ENCODE measurements at regions not wholly inside any gene's neighbourhood (a gene's known extent, or its start where the extent isn't known, plus 50 kb on each side); places are given as distances from the start of the nearest gene placed in this dataset.

GRCh38 chr13:94784066-94784465 lies 71.7 kb upstream of the SOX21 start:
- Histone ChIP-seq H3K27ac (no peak overlapping the region), H3K4me1 (no peaks in the 10 kb centered on the region), H3K9me3 (no peaks in the 10 kb centered on the region), H3K27me3 (no peaks in the 10 kb centered on the region), H3K4me3 (no peak overlapping the region), H3K36me3 (ENCODE audit: low read depth, missing control alignments) (no peaks in the 10 kb centered on the region)
- intact Hi-C loops (cut with DNase I; ENCODE audit: low total_unique reads), result no loop called here
- WGBS, 2 donors, result 73 to 82% methylated on average over 6 of the region's 6 CpGs
- DNase-seq, result no peak
- TF ChIP-seq CTCF (IDR thresholded peaks at IDR 0.05) (no peak), POLR2A (IDR thresholded peaks at IDR 0.05) (no peak)

- 90 to 100% methylated on average over 3 of the region's 3 CpGs for WGBS, 2 donors
- Histone ChIP-seq H3K4me1 (no peaks in the 10 kb centered on the region), H3K4me3 (no peak overlapping the region), H3K27ac (no peak overlapping the region), H3K36me3 (ENCODE audit: low read depth, missing control alignments) (no peaks in the 10 kb centered on the region), H3K27me3 (no peaks in the 10 kb centered on the region), H3K9me3 (no peaks in the 10 kb centered on the region)
- DNase-seq, result no peak
- TF ChIP-seq POLR2A (IDR thresholded peaks at IDR 0.05) (no peak), CTCF (IDR thresholded peaks at IDR 0.05) (no peak)
- intact Hi-C loops (cut with DNase I; ENCODE audit: low total_unique reads), result no loop called here
These were observed 71.1 kb upstream of the SOX21 start for GRCh38 chr13:94783489-94783888.

- Histone ChIP-seq H3K27me3 (no peaks in the 10 kb centered on the region), H3K9me3 (no peaks in the 10 kb centered on the region), H3K36me3 (ENCODE audit: low read depth, missing control alignments) (no peaks in the 10 kb centered on the region), H3K27ac (no peak overlapping the region), H3K4me3 (no peak overlapping the region), H3K4me1 (no peaks in the 10 kb centered on the region)
- DNase-seq, result no peak
- WGBS, 2 donors, result 78 to 89% methylated on average over 4 of the region's 4 CpGs
- intact Hi-C loops (cut with DNase I; ENCODE audit: low total_unique reads), result no loop called here
- TF ChIP-seq CTCF (IDR thresholded peaks at IDR 0.05) (no peak), POLR2A (IDR thresholded peaks at IDR 0.05) (no peak)
These were observed 68.1 kb upstream of the SOX21 start for GRCh38 chr13:94780421-94780820.

GRCh38 chr13:94778986-94779385 lies 66.6 kb upstream of the SOX21 start:
- WGBS, 2 donors, result 71 to 79% methylated on average over 5 of the region's 5 CpGs
- no peaks in the 10 kb centered on the region for H3K27me3 ChIP-seq
- TF ChIP-seq CTCF (IDR thresholded peaks at IDR 0.05) (no peak), POLR2A (IDR thresholded peaks at IDR 0.05) (no peak)
- H3K9me3 ChIP-seq, result no peaks in the 10 kb centered on the region
- H3K36me3 ChIP-seq (ENCODE audit: low read depth, missing control alignments), result no peaks in the 10 kb centered on the region
- no peak for DNase-seq
- H3K27ac ChIP-seq, result no peak overlapping the region
- intact Hi-C loops (cut with DNase I; ENCODE audit: low total_unique reads), result no loop called here
- no peak overlapping the region for H3K4me3 ChIP-seq
- no peaks in the 10 kb centered on the region for H3K4me1 ChIP-seq

- H3K4me1 ChIP-seq, result no peaks in the 10 kb centered on the region
- no peak for TF ChIP-seq POLR2A (IDR thresholded peaks at IDR 0.05)
- TF ChIP-seq CTCF (IDR thresholded peaks at IDR 0.05), result no peak
- DNase-seq, result no peak
- H3K27ac ChIP-seq, result no peak overlapping the region
- no peak overlapping the region for H3K4me3 ChIP-seq
- intact Hi-C loops (cut with DNase I; ENCODE audit: low total_unique reads), result no loop called here
- no peaks in the 10 kb centered on the region for H3K27me3 ChIP-seq
- no peaks in the 10 kb centered on the region for H3K36me3 ChIP-seq (ENCODE audit: low read depth, missing control alignments)
- H3K9me3 ChIP-seq, result no peaks in the 10 kb centered on the region
These were observed 66.2 kb upstream of the SOX21 start for GRCh38 chr13:94778585-94778984.

All from testis (tissue), 2 donors.